ENCODE measurements at regions not wholly inside any gene's neighbourhood (a gene's known extent, or its start where the extent isn't known, plus 50 kb on each side); places are given as distances from the start of the nearest gene placed in this dataset.
"Not testable (repeated sequence)": the region's sequence is repeated elsewhere in the genome, so short reads cannot be mapped to it uniquely, and the experiment has no call there.

DNA sequence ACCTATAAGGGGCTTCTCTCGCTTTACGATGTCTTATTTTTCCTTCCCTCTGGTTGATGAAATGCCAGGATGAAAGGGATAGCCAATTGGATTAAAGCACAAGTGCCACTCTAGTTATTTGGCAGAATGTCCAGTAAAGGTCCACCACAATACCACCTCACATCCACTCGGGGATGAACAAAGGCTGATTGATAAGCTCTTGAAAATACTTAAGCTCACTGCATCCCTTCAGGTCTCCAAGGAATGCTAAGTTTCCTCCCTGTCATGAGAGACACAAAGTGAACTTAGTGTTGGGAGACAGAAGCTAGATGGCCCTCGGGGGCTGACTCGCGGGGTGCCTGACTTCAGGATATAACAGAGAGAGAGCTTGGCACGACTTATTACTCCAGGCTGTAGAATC, 185.9 kb upstream of the ZNF644 start:
- not testable (repeated sequence) for DNase-seq

DNA sequence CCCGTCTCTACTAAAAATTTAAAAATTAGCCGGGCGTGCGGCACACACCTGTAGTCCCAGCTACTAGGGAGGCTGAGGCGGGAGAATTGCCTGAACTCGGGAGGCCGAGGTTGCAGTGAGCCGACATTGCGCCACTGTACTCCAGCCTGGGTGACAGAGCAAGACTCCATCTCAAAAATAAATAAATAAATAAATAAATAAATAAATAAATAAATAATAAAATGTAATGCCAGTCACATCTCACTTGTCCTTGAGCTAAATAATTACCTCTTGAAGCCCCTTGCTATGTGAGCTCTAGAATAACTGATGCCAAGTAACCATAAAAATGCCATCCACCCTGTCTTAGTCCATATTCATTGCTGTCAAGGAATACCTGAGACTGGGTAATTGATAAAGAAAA, 182.3 kb upstream of the ZNF644 start:
- DNase-seq: not testable (repeated sequence)

DNA sequence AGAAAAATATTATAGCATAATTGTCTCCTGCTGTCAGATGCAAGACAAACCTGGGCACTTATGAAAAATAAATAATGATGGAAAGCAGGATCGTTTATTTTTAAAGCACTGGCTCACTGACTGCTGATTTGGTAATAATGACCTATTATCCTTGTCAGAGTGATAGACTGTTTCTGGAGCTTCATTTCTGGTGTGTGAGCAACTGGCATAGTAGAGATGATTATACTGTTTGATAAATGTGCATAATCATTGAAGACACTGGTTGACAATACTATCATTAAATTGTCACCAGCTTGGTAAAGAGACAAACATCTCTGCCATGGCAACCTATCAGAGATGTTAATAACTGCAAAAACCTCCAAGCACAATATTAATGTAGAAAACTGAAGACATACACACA, 179.9 kb upstream of the ZNF644 start:
- DNase-seq: no peak

GRCh38 chr1:91201176-91201575, 179.3 kb upstream of the ZNF644 start:
- no peak for DNase-seq

GRCh38 chr1:91200675-91201074, 178.8 kb upstream of the ZNF644 start:
- DNase-seq: no peak

DNA sequence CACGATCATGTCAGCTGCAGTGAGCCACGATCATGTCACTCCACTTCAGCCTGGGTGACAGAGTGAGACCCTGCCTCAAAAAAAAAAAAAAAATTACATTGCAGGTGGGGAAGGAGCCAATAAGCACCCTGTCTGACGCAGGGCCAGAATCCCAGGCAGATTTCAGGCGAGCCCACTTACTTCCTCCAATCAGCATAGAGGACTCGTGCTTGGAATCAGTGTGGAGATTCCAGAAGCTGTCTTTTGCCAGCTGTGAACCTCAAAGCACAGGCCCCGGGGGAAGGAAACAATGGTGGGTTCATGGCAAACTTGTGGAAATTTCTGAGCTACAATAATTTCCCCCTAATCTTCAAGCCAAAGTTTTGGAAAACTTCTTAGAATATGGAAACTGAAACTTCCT, 178.2 kb upstream of the ZNF644 start:
- no peak for DNase-seq

DNA sequence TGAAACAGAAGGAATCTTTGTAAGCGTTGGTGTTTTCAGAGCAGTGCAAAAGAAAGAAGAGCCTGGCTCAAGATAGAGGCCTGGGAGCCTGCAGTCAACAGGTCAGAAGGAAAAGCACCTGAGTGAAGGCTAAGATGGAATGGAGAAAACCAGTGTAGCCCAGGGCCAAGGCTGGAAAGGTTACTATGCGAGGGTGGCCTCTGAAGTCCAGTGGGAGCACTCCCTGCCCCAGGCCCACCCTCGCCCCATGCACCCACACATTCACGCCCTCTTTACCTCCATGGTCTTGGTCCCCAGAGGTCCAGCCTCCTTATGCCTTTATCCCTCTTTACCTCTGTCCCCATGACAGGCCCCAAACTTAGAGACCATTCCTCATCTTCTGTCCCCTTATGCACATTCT, 169.2 kb upstream of the ZNF644 start:
- no peak for DNase-seq

DNA sequence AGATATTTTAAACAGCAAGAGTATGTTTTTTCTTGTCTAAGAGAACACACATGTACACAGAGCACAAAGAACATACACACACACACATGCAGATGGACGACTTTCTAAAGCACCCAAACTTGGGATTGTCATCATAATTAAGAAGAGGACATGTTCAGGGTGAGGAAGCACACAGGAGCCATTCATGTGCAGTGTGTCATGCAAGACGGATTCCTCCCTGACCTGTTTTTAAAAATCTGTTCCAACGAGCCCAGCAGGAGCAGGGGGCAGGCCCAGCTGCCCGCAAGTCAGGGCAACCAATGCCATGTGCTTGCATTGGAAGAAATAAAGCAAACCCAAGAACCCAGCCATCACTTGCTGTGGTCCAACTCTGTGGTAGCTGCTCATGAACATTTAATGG, 167.3 kb upstream of the ZNF644 start:
- no peak for DNase-seq

DNA sequence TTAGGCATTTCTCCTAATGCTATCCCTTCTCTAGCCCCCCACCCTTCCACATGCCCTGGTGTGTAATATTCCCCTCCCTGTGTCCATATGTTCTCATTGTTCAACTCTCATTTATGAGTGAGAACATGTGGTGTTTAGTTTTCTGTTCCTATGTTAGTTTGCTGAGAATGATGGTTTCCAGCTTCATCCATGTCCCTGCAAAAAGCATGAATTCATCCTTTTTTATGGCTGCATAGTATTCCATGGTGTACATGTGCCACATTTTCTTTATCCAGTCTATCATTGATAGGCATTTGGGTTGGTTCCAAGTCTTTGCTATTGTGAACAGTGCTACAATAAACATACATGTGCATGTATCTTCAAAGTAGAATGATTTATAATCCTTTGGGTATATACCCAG, 161.0 kb upstream of the ZNF644 start:
- not testable (repeated sequence) for DNase-seq

GRCh38 chr1:91176250-91176649, 154.4 kb upstream of the ZNF644 start:
- DNase-seq: no peak

DNA sequence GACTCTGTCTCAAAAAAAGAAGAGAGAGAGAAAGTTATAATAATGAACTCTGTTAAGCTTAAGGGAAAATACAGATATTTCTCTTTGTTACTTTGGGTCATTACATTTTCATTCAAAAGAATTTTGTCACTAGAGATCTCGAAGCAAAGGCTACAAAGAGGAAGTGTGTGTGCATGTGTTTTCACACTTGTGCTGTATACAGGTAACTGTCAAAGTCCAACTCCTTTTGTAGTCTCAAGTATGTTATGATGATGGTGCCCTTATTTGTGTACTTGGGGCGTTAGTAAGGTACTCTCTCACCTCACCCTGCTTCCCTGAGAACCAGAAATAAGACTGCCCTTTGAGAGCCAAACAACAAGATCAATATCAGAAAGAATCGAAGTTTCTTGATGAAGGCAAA, 152.9 kb upstream of the ZNF644 start:
- DNase-seq: no peak

- DNase-seq: no peak
Observed at GRCh38 chr1:91173346-91173890, 151.6 kb upstream of the ZNF644 start.

DNA sequence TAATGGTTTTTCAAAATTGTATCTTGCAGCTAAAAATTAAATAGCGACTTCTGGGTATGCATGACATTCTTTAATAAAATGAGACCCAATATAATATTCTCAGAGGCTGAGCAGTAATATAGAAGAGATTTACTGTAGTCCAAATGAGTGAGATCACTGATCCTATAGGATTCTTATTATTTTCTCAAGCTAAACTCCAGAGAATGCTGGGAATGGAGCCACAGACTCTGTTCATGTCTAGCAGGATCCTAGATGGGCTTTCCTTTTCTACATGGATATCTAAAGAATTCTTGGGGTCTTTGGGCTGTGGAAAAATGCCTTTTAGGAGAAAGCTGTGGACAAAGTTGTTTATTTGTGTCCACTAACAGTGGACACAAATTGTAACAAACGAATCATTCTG, 150.7 kb upstream of the ZNF644 start:
- no peak for DNase-seq

- no peak for DNase-seq
Observed at GRCh38 chr1:91171898-91172297, 150.1 kb upstream of the ZNF644 start.

GRCh38 chr1:91170571-91170970, 148.7 kb upstream of the ZNF644 start:
- no peak for DNase-seq

- DNase-seq: peak; percentile 58
Observed at GRCh38 chr1:91166106-91166712, 144.4 kb upstream of the ZNF644 start.

DNA sequence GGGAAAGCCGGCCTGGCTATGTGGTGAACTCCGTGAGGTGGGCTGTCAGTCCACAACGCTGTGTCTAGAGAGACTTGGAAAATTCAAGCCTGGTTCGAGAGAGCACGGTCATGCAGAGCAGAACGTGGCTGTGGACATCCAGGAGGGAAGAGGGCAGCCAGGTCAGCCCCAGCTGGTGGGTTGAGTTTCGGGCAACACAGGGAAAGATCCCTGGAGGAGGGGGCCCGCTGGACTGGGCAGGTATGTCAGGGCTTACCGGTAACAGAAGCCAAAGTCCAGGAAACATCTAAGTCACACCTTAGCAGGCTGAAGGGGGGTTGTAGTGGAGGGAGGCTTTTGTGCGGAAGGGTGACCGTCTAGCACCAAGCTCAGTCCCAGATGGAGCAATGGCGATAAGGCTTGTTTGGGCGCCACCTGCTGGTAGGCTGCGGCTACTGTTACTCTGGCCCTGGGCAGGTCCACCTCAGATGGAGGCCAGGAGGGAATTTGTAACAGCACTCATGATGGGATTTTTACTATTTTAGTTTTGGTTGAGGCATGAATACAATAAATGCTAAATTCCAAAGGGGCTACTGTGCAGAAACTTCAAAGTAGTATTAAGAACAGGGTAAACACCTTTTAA, 143.3 kb upstream of the ZNF644 start:
- peak; percentile 62 for DNase-seq

DNA sequence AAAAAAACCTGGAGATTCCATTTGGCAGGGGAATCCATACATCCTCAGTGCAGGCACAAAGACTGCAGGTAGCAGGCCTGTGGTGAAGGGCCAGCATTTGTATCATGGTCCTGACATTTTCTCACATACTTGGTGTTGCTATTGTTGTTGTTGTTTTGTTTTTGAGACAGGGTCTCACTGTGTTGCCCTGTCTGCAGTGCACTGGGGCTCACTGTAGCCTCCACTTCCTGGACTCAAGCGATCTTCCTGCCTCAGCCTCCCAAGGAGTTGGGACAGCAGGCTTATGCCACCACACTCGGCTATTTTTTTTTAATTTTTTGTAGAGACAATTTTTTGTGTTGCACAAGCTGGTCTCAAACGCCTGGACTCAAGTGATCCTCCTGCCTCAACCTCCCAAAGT, 140.8 kb upstream of the ZNF644 start:
- DNase-seq: no peak

GRCh38 chr1:91161749-91162148, 139.9 kb upstream of the ZNF644 start:
- DNase-seq: no peak

DNA sequence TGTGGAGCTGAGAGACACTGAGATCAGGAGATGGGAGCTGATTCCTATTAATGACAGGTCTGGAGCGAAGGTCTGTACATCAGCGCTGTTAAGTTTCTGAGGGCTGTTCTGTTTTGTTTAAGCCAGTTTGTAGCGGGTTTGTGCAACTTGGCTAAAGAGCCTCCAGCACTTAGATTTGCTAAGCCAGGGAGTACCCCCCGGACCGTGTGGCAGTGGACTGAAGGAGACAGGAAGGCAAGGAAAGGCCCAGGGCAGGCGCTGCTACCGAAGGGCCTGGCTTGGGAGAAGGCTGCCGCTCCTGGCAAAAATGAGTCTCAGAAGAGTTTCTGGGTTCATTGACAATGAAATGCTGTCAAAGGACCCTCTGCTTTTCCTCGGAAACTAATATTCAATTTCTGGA, 139.3 kb upstream of the ZNF644 start:
- no peak for DNase-seq

- no peak for DNase-seq
Observed at GRCh38 chr1:91160363-91161075, 138.7 kb upstream of the ZNF644 start.

- no peak for DNase-seq
Observed at GRCh38 chr1:91153341-91153740, 131.5 kb upstream of the ZNF644 start.

DNA sequence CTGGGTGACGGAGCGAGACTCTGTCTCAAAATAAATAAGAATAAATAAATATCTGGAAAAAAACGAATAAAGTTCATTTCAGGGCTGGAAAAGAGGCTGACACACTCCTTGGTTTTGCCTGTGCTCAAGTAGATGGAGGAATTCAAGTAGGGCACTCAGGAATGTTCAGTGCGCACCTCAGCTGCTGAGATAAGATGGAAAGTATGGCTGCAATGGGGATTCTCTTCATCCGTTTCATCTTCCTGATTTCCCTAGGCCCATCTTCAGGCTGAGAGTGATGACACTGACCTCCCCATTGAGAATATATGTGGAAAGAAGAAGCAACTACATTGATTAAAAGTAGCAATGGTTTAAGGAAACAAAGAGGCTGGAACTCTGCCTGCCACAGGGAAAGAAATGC, 130.5 kb upstream of the ZNF644 start:
- no peak for DNase-seq

GRCh38 chr1:91151702-91152101, 129.9 kb upstream of the ZNF644 start:
- no peak for DNase-seq

Measured in EL (cell line).